ENCODE measurements at regions not wholly inside any gene's neighbourhood (a gene's known extent, or its start where the extent isn't known, plus 50 kb on each side); places are given as distances from the start of the nearest gene placed in this dataset.

- H3K9me3 Mint-ChIP-seq: peaks cover 25% of the 10 kb centered on the region
- H3K27me3 Mint-ChIP-seq (ENCODE audit: low read depth, poor library complexity): peaks cover 3% of the 10 kb centered on the region
- TF ChIP-seq, protein P1, sequence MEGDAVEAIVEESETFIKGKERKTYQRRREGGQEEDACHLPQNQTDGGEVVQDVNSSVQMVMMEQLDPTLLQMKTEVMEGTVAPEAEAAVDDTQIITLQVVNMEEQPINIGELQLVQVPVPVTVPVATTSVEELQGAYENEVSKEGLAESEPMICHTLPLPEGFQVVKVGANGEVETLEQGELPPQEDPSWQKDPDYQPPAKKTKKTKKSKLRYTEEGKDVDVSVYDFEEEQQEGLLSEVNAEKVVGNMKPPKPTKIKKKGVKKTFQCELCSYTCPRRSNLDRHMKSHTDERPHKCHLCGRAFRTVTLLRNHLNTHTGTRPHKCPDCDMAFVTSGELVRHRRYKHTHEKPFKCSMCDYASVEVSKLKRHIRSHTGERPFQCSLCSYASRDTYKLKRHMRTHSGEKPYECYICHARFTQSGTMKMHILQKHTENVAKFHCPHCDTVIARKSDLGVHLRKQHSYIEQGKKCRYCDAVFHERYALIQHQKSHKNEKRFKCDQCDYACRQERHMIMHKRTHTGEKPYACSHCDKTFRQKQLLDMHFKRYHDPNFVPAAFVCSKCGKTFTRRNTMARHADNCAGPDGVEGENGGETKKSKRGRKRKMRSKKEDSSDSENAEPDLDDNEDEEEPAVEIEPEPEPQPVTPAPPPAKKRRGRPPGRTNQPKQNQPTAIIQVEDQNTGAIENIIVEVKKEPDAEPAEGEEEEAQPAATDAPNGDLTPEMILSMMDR (IDR thresholded peaks at IDR 0.05): no peak
- DNase-seq: no peak
- no peak overlapping the region for H3K4me3 Mint-ChIP-seq
- H3K36me3 Mint-ChIP-seq (ENCODE audit: low read depth): no peaks in the 10 kb centered on the region
- no peak overlapping the region for H3K27ac Mint-ChIP-seq
- H3K4me1 Mint-ChIP-seq: no peaks in the 10 kb centered on the region
These were observed 760.3 kb upstream of the NRSN1 start for GRCh38 chr6:23365732-23366131.

GRCh38 chr6:23367311-23367710, 758.7 kb upstream of the NRSN1 start:
- Mint-ChIP-seq H3K27ac (no peak overlapping the region), H3K4me1 (no peaks in the 10 kb centered on the region), H3K9me3 (peaks cover 18% of the 10 kb centered on the region)

DNA sequence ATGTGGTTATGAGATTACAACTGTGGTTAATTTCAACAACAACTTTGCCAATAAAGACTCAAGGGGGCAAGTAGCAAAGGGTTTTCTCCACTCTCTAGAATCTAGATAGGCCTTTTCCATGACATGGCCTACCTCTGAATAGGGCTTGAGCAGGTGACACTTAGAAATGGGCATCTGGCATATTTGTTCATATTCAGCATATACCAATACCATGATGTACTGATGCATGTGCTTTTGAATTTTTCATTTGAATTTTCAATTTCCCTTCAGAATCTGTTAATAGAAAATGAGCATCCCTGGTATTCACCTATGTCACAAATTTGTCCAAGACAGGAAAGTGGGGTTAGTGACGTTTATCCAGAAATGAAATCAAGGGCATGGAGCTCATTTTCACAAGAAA, 757.5 kb upstream of the NRSN1 start:
- Mint-ChIP-seq H3K9me3 (peaks cover 13% of the 10 kb centered on the region), H3K36me3 (ENCODE audit: low read depth) (no peaks in the 10 kb centered on the region), H3K4me1 (no peaks in the 10 kb centered on the region), H3K27me3 (ENCODE audit: low read depth, poor library complexity) (no peaks in the 10 kb centered on the region), H3K4me3 (no peak overlapping the region), H3K27ac (no peak overlapping the region)
- TF ChIP-seq, protein P1 (IDR thresholded peaks at IDR 0.05): no peak
- no peak for DNase-seq

More at GRCh38 chr6:23367311-23367710, 758.7 kb upstream of the NRSN1 start:
- DNase-seq: no peak
- no peak overlapping the region for H3K4me3 Mint-ChIP-seq
- TF ChIP-seq, protein P1 (IDR thresholded peaks at IDR 0.05): no peak
- no peaks in the 10 kb centered on the region for H3K36me3 Mint-ChIP-seq (ENCODE audit: low read depth)
- peaks cover 2% of the 10 kb centered on the region for H3K27me3 Mint-ChIP-seq (ENCODE audit: low read depth, poor library complexity)

DNA sequence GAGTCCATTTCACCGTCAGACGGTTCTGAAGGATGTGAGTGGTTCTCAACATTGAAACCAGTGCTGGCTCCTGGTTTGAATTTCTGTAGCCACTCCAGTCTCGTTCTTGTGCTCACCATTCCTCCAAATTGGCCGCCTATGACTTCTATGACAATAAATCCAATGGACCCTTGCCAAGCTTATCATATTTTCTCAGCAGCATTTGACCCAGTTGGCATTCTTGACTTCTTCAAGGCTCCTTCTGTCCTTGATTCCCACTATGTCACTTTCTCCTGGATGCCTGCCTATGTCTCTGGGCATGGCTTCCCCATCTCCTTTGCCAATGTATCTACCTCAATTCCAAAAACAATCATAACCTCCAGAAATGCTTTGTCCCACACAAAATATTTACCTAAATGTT, 756.0 kb upstream of the NRSN1 start:
- TF ChIP-seq, protein P1 (IDR thresholded peaks at IDR 0.05): no peak
- Mint-ChIP-seq H3K27ac (no peak overlapping the region), H3K4me1 (no peaks in the 10 kb centered on the region), H3K4me3 (no peak overlapping the region), H3K27me3 (ENCODE audit: low read depth, poor library complexity) (no peaks in the 10 kb centered on the region), H3K36me3 (ENCODE audit: low read depth) (no peaks in the 10 kb centered on the region), H3K9me3 (peaks cover 2% of the 10 kb centered on the region)
- no peak for DNase-seq

GRCh38 chr6:23371132-23371915, 754.7 kb upstream of the NRSN1 start:
- H3K27me3 Mint-ChIP-seq (ENCODE audit: low read depth, poor library complexity): no peaks in the 10 kb centered on the region
- H3K4me3 Mint-ChIP-seq: no peak overlapping the region
- H3K36me3 Mint-ChIP-seq (ENCODE audit: low read depth): no peaks in the 10 kb centered on the region
- H3K4me1 Mint-ChIP-seq: no peaks in the 10 kb centered on the region
- no peak for DNase-seq
- TF ChIP-seq, protein P1 (IDR thresholded peaks at IDR 0.05): no peak
- no peaks in the 10 kb centered on the region for H3K9me3 Mint-ChIP-seq
- no peak overlapping the region for H3K27ac Mint-ChIP-seq

DNA sequence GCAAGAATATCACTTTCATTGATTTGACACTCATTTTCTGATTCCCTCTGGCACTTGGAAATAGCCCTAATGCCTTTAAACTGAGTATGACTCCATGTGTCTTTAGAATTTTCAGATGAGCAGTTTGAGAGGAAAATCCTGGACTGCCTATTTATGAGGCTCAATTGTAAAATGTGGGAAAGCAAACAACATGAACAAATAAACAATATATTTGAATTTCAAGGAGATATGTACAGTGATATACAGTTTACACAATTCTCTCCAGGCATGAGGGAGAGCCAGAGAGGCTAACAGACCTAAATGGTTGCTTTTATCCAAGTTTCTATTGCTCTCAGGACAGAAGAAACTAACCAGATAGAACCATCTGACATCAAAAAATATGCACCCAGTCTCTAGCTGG, 748.2 kb upstream of the NRSN1 start:
- no peaks in the 10 kb centered on the region for H3K4me1 Mint-ChIP-seq
- H3K27ac Mint-ChIP-seq: no peak overlapping the region
- H3K36me3 Mint-ChIP-seq (ENCODE audit: low read depth): no peaks in the 10 kb centered on the region
- no peak overlapping the region for H3K4me3 Mint-ChIP-seq
- TF ChIP-seq, protein P1 (IDR thresholded peaks at IDR 0.05): no peak
- peaks cover 5% of the 10 kb centered on the region for H3K9me3 Mint-ChIP-seq
- no peaks in the 10 kb centered on the region for H3K27me3 Mint-ChIP-seq (ENCODE audit: low read depth, poor library complexity)
- DNase-seq: no peak

Data from nephron progenitor cell (in vitro differentiated cells).